Peyer's patch (tissue), 4 donors: ENCODE measurements at regions not wholly inside any gene's neighbourhood (a gene's known extent, or its start where the extent isn't known, plus 50 kb on each side); places are given as distances from the start of the nearest gene placed in this dataset.

ENCODE experiments used
- POLR2A ChIP-seq, 2 donors: fragments of 450-650 bp; IDR thresholded peaks; one replicate each; pipeline ENCODE4 v1.5.1; 2017; ENCODE audit warnings: antibody characterized with exemption in 2 of 2, mild to moderate bottlenecking in 2 of 2, moderate library complexity in 2 of 2
- TF ChIP-seq, protein P1 (sequence below), 6 experiments: fragments of 450-650 bp in 4 of 6; fragments of 200-600 bp in 2 of 6; sonication (generic) in 1 of 6; IDR thresholded peaks; one replicate each; pipeline ENCODE4 v1.5.1; 2017 to 2019; ENCODE audit warnings: antibody characterized with exemption in 6 of 6, mild to moderate bottlenecking in 3 of 6, moderate library complexity in 1 of 6

DNA sequence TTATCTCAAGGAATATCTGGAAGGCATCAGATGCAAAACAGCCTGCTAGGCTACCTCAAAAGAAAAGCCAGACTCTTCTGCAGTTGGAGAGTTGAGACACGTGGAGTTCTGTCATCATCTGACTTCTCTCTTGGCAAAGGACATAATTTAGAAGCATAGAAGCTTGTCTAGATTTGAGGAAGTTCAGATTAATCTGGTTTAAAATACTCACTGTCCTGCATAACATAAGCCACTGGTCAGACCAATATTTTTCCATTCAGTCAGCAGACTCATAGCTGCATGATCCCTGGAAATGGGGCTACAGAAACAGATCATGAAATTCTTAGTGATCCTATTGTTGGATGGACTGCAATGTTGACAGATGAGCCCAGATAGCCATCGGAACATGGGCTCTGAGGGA is 349.0 kb downstream of the TXNL1 start:
- TF ChIP-seq POLR2A (IDR thresholded peaks at IDR 0.05), result no peak
- TF ChIP-seq, protein P1, sequence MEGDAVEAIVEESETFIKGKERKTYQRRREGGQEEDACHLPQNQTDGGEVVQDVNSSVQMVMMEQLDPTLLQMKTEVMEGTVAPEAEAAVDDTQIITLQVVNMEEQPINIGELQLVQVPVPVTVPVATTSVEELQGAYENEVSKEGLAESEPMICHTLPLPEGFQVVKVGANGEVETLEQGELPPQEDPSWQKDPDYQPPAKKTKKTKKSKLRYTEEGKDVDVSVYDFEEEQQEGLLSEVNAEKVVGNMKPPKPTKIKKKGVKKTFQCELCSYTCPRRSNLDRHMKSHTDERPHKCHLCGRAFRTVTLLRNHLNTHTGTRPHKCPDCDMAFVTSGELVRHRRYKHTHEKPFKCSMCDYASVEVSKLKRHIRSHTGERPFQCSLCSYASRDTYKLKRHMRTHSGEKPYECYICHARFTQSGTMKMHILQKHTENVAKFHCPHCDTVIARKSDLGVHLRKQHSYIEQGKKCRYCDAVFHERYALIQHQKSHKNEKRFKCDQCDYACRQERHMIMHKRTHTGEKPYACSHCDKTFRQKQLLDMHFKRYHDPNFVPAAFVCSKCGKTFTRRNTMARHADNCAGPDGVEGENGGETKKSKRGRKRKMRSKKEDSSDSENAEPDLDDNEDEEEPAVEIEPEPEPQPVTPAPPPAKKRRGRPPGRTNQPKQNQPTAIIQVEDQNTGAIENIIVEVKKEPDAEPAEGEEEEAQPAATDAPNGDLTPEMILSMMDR (IDR thresholded peaks at IDR 0.05), result no peak
